SKM-1 treated with dmso at 0.1 percent for 144 hours (cell line): ENCODE measurements at regions not wholly inside any gene's neighbourhood (a gene's known extent, or its start where the extent isn't known, plus 50 kb on each side); places are given as distances from the start of the nearest gene placed in this dataset.

Experiments
- DNase-seq: peaks from one replicate; lab custom pipeline; 2025; ENCODE audit not compliant: unreplicated experiment; lab: John Stamatoyannopoulos, UW

DNA sequence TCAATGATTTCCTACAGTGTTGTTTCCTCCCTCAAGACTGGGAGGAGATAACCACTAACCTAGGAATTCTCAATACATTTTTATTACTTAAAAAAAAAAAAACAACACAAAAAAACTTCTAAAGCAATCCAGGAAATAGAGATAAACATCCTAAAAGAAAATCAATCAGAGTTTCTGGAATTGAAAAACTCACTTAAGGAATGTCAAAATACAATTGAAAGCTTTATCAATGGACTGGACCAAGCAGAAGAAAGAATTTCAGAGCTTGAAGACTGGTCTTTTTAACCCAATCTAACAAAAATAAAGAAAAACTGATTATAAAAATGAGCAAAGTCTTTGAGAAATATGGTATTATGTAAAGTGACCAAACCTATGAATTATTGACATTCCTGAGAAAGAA lies 394.1 kb downstream of the XPNPEP1 start:
- DNase-seq: no peak

- DNase-seq: no peak
These were observed 405.6 kb downstream of the XPNPEP1 start for GRCh38 chr10:109517748-109518147.

GRCh38 chr10:109504401-109504800 lies 418.9 kb downstream of the XPNPEP1 start:
- no peak for DNase-seq

DNA sequence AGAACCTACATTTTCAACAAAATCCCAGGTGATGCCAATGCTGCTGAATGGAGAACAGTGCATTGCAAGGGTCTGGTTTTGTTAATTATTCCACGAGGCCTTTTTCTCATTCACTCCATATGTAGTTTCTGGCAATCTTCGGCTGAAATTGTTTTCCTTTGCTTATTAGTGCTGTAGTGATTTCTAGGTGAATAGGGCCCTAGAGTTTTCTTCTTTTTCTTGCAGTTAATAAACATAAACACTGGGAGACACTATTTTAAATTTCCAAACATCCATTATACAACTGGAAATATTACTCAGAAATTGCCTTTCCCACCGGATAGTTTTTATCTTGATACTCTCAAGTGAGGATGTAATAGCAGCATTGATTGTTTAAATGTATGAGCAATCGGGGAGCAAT lies 435.6 kb downstream of the XPNPEP1 start:
- no peak for DNase-seq

GRCh38 chr10:109480836-109481235 lies 442.5 kb downstream of the XPNPEP1 start:
- no peak for DNase-seq

DNA sequence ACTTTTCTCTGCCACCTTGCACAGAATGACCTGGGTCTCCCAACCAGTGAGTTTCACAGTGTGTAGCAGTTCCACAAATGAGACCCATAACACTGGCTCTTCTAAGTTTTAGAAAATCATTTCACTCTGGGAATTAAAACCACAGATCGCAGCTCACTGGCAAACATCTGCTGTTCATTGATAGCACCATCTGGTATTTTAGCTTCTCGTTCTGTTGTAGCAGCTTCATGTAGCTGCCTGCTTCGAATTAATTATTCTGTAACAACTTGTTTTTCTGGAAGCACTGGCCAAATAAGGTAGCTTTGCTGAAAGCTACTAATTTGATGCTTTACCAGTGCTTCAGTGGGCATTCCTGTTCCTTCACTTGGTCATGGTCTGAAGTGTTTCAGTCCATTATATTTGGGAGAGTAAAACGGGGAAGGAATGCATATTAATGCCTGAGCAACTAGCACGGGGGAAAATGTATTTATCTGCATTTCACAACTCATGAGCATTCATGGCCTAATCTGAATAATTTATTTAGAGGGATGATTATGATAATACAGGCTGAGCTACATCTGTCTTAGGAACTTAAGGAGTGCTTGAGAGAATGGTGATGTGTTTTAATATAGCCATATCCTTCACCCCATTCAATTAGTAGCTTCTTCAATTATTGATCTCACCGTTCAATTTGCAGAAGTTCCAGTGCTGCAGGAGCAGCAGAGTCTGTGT lies 447.4 kb downstream of the XPNPEP1 start:
- no peak for DNase-seq

DNA sequence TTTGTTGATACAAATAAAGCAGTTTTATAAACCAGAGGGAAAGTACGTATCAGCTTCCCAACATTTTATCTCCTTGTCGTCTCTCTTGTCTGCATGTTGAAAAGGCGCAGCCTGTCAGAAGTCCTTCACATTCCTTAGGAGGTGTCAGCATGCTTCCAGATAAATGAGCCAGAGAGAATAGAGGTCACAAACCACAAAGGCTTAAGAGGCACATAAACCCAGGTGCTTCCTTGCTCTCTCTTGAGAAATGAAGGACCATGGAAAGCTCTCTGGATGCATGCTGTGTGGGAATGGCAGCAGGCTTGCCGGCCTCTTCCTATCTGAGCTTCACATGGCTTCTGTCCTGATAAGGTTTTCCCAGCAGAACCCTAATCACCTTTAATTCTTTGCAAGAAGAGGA lies 448.5 kb downstream of the XPNPEP1 start:
- no peak for DNase-seq

GRCh38 chr10:109474261-109474660 lies 449.1 kb downstream of the XPNPEP1 start:
- DNase-seq: no peak

DNA sequence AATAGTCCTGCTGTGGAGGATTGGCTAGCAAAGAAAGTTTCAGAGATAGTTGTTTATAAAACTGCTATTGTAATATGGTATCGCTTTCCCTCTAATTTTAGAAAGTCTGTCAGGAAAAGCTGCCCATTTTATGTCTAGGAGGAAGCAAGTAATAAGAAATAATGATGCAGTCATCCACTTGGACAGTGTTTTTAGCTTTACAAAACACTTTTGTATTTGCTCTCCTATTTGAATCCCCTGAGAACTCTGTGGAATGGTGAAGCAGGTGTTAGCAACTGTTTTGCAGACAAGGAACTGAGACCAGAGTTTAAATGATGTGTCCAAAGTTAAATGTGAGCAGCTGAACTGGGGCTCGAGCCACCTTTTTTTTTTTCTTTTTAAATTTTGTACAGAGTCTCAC lies 455.8 kb downstream of the XPNPEP1 start:
- no peak for DNase-seq

DNA sequence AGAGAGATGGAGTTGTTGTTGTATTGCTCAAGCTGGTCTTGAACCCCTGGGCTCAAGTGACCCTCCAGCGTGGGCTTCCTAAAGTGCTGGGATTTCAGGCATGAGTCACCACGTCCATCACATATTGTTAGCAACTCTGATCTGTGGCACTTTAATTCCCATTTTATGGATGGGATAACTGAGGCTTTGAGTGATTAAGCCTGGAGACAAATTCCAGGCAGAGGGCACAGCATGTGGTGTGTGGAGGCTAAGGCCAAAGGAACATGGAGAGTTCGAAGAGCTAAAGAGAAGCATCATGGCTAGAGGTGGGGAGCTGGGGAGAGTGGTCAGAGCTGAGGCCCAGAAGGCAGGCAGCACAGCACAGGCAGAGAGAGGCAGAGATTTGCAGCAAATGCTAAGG lies 458.4 kb downstream of the XPNPEP1 start:
- no peak for DNase-seq

GRCh38 chr10:109457302-109457638 lies 466.0 kb downstream of the XPNPEP1 start:
- no peak for DNase-seq

DNA sequence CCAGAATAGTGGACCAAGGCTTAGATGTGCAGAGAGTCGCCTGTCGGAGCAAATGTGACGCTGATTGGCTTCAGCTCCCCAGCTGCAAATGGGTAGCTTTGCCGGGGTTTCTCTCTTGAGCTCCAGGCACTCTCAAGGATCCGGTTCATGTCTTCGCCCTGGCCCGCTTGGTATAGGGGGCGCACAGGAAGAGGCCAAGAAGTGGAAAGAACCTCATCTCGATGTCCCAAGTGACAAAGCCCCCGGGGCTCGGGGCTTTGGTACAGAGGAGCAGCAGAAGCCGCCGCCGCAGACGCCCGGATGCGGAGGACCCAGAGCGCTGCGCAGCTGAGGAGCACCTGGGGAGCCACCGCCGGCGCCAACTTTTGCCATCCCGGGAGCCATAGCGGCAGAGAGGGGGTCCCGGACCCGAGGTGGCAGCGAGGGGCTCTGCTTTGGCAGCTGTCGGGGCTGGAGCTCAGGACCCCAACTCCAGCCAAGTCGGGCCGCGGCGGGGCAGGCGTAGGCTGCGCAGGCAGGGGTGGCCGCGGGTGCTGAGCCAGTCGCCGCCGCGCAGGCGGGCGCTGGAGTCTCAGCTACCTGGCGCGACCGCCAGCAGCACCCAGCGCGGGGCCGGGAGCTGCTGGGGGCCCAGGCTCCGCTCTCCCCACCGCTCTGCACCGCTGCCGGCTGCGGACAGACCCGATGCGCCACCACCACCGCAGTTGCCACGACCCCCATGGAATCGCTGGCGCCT lies 466.6 kb downstream of the XPNPEP1 start:
- no peak for DNase-seq

DNA sequence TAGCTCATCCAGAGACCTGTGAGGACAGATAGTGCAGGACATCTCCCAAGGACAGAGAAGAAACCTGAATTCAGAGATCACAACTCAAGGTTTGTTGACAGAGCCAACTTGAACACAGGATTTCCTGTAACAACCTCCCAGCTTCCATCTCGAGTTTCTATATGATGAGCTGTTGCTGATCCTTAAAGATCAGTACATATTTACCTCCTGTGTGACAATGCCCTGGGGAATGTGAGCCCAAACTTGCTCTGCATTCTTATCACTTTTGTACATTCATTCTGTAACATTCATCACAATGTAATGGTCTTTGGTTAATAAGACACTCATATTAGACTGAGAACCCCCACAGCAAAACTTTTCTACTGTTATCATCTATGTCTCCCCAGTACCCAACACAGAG lies 468.6 kb downstream of the XPNPEP1 start:
- DNase-seq: no peak

- no peak for DNase-seq
These were observed 471.4 kb downstream of the XPNPEP1 start for GRCh38 chr10:109451879-109452278.

GRCh38 chr10:109450702-109451101 lies 472.6 kb downstream of the XPNPEP1 start:
- no peak for DNase-seq

DNA sequence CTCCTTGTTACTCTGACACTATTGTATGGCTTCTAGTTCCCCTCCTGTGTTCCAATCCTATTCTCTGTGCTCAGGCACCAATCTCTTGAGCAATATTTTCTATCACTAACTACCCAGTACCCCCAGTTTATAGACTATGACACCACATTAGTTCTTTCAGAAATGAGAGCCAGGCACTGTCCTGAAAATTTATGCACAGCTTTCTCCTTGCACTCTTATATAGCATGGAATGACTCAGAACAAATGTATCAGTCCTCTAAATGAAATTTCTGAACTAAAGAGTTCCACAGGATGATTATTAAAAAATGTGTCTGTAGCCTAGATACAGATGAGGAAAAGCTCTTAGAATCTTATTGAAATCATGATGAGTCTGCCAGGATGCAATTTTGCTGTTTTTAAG lies 489.9 kb downstream of the XPNPEP1 start:
- no peak for DNase-seq

GRCh38 chr10:109432281-109432680 lies 491.0 kb downstream of the XPNPEP1 start:
- DNase-seq: no peak

GRCh38 chr10:109430799-109431198 lies 492.5 kb downstream of the XPNPEP1 start:
- no peak for DNase-seq

DNA sequence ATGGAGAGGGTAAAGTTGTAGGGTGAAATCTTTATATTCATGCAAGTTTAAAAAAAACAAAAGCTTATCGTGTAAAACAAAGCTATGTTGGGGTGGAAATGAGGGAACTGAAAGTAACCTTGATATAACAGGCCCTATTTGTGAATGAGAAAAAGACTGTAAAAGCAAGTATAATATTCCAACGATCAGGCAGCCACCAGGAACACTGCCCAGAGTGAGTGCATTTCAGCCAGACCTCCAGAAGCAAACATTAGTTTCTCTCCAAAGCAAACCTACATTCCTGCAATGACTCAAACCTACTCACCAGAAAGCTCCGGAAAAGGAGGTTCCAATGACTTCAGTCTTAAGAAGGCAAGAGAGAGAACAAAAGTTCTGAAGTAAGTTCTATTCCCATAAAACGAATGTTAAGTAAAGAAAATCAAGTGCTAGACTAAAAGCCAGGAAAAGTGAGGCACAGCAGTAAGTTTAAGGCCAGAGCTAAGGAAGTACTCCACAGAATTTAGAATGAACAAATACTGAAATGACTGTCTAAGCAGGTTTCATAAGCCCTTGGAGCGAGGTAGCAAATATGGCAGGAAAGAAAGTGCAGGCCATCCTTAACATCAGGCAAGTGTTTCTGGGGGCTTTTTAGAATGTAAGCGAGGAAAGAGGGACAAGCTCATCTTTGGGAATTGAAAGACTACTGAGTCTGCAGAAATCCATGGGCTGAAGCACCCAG lies 493.1 kb downstream of the XPNPEP1 start:
- no peak for DNase-seq

GRCh38 chr10:109428775-109429491 lies 494.4 kb downstream of the XPNPEP1 start:
- DNase-seq: no peak

DNA sequence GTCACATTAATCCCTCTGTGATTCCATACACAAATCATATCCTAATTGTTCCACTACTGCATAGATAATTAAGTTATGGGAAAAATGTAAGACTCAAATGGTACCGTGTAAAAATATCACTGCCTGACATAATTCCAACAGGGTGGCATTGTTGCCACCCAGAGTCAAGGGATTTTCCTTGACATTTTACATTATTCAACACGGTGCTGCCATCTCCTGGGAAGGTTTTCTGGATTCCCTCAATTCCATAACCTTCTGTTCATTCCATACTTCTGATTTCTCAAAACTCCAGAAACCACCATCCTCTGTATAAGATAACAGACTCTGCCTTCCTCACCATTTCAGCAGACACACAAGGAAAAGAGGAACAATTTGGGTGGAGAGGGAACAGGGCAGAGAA lies 495.9 kb downstream of the XPNPEP1 start:
- DNase-seq: no peak

- no peak for DNase-seq
These were observed 496.3 kb downstream of the XPNPEP1 start for GRCh38 chr10:109426987-109427386.
